Lung (tissue), 11 donors: ENCODE measurements at regions not wholly inside any gene's neighbourhood (a gene's known extent, or its start where the extent isn't known, plus 50 kb on each side); places are given as distances from the start of the nearest gene placed in this dataset.

Experiments
- ATAC-seq: fragments of 200-7000 bp; cut with Tn5 transposase; one replicate; pipeline ENCODE4 v1.9.1; 2020; ENCODE audit warnings: moderate number of reproducible peaks; ENCODE audit not compliant: insufficient read depth, low FRiP score
- DNase-seq, 3 donors: peaks; one replicate each; pipeline ENCODE4 v3.0.0-alpha.2; 2013 to 2017
- H3K27ac ChIP-seq, 2 donors: one replicate each; pipeline ENCODE4 v1.5.1; 2013; ENCODE audit warnings: mild to moderate bottlenecking in 2 of 2, moderate library complexity in 2 of 2, control low read depth in 1 of 2, inconsistent platforms in 1 of 2, low read depth in 1 of 2, low read length in 1 of 2
- H3K27me3 ChIP-seq, 3 donors: one replicate each; pipeline ENCODE4 v1.5.1; 2013; ENCODE audit warnings: low read length in 2 of 3; ENCODE audit not compliant: control insufficient read depth in 3 of 3, insufficient read depth in 3 of 3
- H3K36me3 ChIP-seq, 4 donors: one replicate each; pipeline ENCODE4 v1.5.1; 2013; ENCODE audit warnings: low read length in 4 of 4, mild to moderate bottlenecking in 1 of 4, moderate library complexity in 1 of 4; ENCODE audit not compliant: control insufficient read depth in 4 of 4, insufficient read depth in 4 of 4
- H3K4me1 ChIP-seq, 5 donors: one replicate each; pipeline ENCODE4 v1.5.1; 2013; ENCODE audit warnings: low read length in 5 of 5, mild to moderate bottlenecking in 2 of 5, moderate library complexity in 1 of 5; ENCODE audit not compliant: control insufficient read depth in 5 of 5, insufficient read depth in 5 of 5
- H3K4me3 ChIP-seq: one replicate; pipeline ENCODE4 v1.5.1; 2013; ENCODE audit warnings: mild to moderate bottlenecking, control low read depth, moderate library complexity
- H3K9ac ChIP-seq, 2 donors: one replicate each; pipeline ENCODE4 v1.5.1; 2013; ENCODE audit warnings: low read length in 2 of 2, control low read depth in 1 of 2; ENCODE audit not compliant: insufficient read depth in 1 of 2
- H3K9me3 ChIP-seq, 4 donors: one replicate each; pipeline ENCODE4 v1.5.1; 2013; ENCODE audit warnings: low read length in 3 of 4, mild to moderate bottlenecking in 1 of 4, moderate library complexity in 1 of 4; ENCODE audit not compliant: control insufficient read depth in 4 of 4, insufficient read depth in 3 of 4
- CTCF ChIP-seq: IDR thresholded peaks from 2 replicates; pipeline ENCODE4 v1.5.1; 2012; ENCODE audit warnings: mild to moderate bottlenecking; ENCODE audit errors: control extremely low read depth, extremely low read depth
- WGBS, 2 donors: extraction: QIAGEN DNeasy Blood & Tissue Kit; methylation state at CpG; one replicate each; pipeline ENCODE4 v1.1.7; 2013; 5-methylcytosine and 5-hydroxymethylcytosine counted together
- donor health status: control.
- donor health status: control.
- donor health status: Bipolar disorder and iron deficiency.
- donor health status: healthy.
- donor health status: DM: yes; HTN: yes; CAD: no.

GRCh38 chr10:56567580-56567979, 206.5 kb upstream of the ZWINT start:
- no peak overlapping the region for H3K27ac ChIP-seq
- H3K27me3 ChIP-seq, result no peaks in the 10 kb centered on the region
- TF ChIP-seq CTCF, result no peak
- peaks cover 0 to 5% (median 3%) of the 10 kb centered on the region in 4 donors for H3K9me3 ChIP-seq
- no peak for ATAC-seq
- WGBS, 2 donors, result 81 to 93% methylated on average over 1 of the region's 1 CpG
- H3K4me1 ChIP-seq, result no peaks in the 10 kb centered on the region
- no peaks in the 10 kb centered on the region for H3K36me3 ChIP-seq
- H3K4me3 ChIP-seq, result no peak overlapping the region
- no peak for DNase-seq
- no peak overlapping the region for H3K9ac ChIP-seq

- no peak overlapping the region for H3K27ac ChIP-seq
- no peaks in the 10 kb centered on the region for H3K36me3 ChIP-seq
- ATAC-seq (no peak), DNase-seq (no peak)
- no peaks in the 10 kb centered on the region for H3K4me1 ChIP-seq
- H3K9me3 ChIP-seq, result no peaks in the 10 kb centered on the region
- H3K27me3 ChIP-seq, result no peaks in the 10 kb centered on the region
- WGBS, 2 donors, result 85 to 89% methylated on average over 3 of the region's 3 CpGs
- no peak overlapping the region for H3K9ac ChIP-seq
- no peak overlapping the region for H3K4me3 ChIP-seq
- no peak for TF ChIP-seq CTCF
Measured at GRCh38 chr10:56561336-56561735, 200.3 kb upstream of the ZWINT start.

GRCh38 chr10:56551037-56551436, 190.0 kb upstream of the ZWINT start:
- no peak overlapping the region for H3K9ac ChIP-seq
- ATAC-seq (no peak), DNase-seq (no peak)
- H3K4me3 ChIP-seq, result no peak overlapping the region
- H3K36me3 ChIP-seq, result no peaks in the 10 kb centered on the region
- no peaks in the 10 kb centered on the region for H3K27me3 ChIP-seq
- no peaks in the 10 kb centered on the region for H3K4me1 ChIP-seq
- TF ChIP-seq CTCF, result no peak
- H3K27ac ChIP-seq, result no peak overlapping the region
- H3K9me3 ChIP-seq, result no peaks in the 10 kb centered on the region
- WGBS, 2 donors, result 76 to 78% methylated on average over 9 of the region's 9 CpGs

- Histone ChIP-seq H3K4me3 (no peak overlapping the region), H3K36me3 (no peaks in the 10 kb centered on the region), H3K9ac (no peak overlapping the region), H3K9me3 (no peaks in the 10 kb centered on the region), H3K4me1 (no peaks in the 10 kb centered on the region), H3K27me3 (no peaks in the 10 kb centered on the region), H3K27ac (no peak overlapping the region)
- no peak for ATAC-seq
- 58 to 71% methylated on average over 4 of the region's 4 CpGs for WGBS, 2 donors
- DNase-seq, result peak in 1 of 3 donors; percentile 4
- TF ChIP-seq CTCF, result no peak
Measured at GRCh38 chr10:56547163-56547562, 186.1 kb upstream of the ZWINT start.
